GF-D8 (cell line): ENCODE measurements at regions not wholly inside any gene's neighbourhood (a gene's known extent, or its start where the extent isn't known, plus 50 kb on each side); places are given as distances from the start of the nearest gene placed in this dataset.

ENCODE experiments used
- DNase-seq: peaks from one replicate; lab custom pipeline; 2025; lab: John Stamatoyannopoulos, UW

GRCh38 chr4:23741681-23742191 is 148.1 kb downstream of the PPARGC1A start:
- DNase-seq = no peak

GRCh38 chr4:23737571-23737970 is 152.3 kb downstream of the PPARGC1A start:
- DNase-seq = no peak

DNA sequence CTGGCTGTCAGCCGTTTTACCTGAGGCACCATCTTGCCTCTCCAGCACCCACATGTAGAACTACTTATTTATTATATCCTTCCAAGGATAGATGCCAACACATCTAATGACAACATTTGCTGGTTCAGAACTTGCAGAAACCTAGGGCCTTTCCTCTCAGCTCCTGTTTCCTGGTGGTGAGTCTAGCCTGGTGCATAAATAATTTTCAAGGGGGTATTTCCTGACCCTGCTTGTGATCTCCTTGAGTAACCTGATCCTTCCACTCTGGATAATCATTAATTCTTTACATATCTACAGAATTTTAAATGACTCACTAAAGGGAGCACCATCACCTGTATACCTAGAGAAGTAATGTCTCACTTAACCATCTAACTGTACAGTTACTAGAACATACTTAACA is 153.4 kb downstream of the PPARGC1A start:
- no peak for DNase-seq

DNA sequence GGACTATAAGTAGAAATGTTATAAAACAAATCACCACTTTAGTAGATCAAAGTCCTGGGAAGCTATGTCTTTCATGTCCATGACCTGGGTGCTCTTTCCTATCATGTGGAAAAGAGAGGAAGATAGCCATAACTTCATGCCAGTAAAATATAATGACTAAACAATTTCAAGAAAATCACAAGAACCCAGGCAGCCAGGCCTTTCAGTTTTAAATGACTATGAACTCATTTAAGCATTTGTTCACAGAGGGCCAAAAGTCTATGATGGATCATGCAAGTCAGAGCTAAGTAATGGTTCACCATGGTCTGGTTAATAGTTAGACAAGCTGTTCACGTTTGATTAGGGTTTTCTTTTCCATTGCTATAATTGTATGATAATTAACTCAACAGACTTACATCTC is 155.8 kb downstream of the PPARGC1A start:
- DNase-seq = no peak

DNA sequence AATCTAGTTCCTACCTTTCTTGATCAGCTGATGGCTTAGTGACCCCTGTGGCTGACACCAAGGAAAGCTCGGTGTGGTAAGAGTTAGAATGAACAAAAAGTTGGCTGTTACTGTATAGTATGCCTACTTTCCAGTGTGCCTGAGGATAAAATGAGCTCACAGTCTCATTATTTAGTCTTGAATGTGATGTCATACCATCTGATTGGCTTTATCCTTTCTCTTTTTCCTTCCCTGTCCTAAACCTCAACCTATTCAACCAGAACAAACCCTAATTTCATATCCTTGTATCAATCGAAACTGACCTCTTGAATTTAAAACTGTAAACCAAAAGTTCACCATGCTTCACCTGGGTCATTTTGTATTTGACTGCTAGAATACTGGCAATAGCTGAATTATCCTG is 156.4 kb downstream of the PPARGC1A start:
- no peak for DNase-seq

DNA sequence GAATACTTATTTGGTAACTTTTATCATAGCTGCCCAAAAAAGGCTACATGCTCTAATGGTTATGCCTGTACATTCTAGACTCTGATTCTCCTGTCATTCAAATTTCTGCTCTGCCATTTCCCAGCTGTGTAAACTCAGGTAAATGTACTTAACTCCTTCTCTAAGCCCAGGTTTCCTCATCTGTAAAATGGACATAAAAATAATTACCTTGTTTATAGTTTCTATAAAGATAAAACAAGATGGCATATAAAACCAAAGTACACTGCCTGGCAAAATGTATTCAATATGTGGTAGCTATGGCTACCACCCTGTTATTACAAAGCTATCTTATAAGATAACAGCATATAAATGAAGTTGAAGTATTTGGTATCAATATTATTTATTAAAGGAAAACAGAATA is 158.8 kb downstream of the PPARGC1A start:
- no peak for DNase-seq

DNA sequence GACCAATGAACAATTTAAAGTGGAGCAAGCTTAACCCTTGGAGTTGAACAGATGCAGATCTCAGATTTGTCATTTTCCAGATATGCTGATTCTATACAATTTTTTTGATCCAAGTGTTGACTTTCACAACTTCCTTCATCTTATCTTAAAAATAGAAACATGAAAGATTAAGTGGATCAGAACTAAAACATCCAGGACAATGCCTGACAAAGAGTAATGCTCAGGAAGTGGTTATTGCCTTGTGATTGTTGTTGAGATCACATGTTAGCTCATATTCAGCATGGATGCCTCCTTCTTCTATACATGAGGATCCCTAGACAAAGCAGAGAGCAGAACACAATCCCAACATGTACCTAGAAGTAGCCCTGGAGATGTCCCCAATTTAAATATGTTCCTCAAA is 160.9 kb downstream of the PPARGC1A start:
- no peak for DNase-seq

DNA sequence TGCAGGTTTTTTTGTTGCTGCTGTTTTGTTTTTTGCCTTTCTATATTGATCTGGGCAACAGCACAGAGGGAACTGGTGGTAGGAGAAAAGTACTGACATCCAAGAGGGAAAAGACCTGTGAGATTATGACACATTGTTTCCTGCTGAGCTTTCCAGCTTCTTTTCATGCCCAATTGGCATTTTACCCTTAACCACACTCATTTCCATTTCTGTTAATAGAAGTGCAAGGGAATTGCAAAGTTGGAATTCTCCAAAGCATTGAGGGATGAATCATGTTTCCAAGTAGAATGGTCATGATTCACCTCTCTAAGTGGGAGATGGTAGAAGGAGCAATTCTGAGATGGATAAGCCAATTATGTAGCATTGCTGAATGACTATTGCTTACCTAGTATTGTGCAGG is 161.5 kb downstream of the PPARGC1A start:
- DNase-seq = no peak

- DNase-seq = no peak
These were observed 169.3 kb downstream of the PPARGC1A start for GRCh38 chr4:23720556-23720955.

GRCh38 chr4:23718435-23718834 is 171.4 kb downstream of the PPARGC1A start:
- no peak for DNase-seq

- DNase-seq = no peak
These were observed 172.2 kb downstream of the PPARGC1A start for GRCh38 chr4:23717528-23718248.

DNA sequence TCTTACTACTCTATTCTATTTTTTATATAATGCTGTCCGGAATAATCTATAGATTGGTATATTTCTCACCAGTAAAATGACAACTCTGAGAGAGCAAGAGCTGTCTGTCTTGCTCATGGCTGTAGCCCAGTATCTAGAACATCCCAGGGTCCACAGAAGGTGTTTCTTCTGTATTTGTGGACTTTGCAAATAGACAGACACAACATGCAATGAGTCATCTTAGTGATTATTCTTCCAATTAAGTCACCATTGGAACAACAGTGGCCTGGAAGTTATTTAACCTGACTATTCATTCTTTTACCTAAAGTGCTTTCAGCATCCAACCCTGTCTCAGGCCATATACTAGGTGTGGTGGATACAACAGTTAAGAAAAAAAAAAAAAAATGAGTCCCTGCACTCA is 179.5 kb downstream of the PPARGC1A start:
- no peak for DNase-seq

- no peak for DNase-seq
These were observed 182.2 kb downstream of the PPARGC1A start for GRCh38 chr4:23707652-23708026.

GRCh38 chr4:23706972-23707651 is 182.7 kb downstream of the PPARGC1A start:
- DNase-seq = no peak

- no peak for DNase-seq
These were observed 189.7 kb downstream of the PPARGC1A start for GRCh38 chr4:23700197-23700596.

DNA sequence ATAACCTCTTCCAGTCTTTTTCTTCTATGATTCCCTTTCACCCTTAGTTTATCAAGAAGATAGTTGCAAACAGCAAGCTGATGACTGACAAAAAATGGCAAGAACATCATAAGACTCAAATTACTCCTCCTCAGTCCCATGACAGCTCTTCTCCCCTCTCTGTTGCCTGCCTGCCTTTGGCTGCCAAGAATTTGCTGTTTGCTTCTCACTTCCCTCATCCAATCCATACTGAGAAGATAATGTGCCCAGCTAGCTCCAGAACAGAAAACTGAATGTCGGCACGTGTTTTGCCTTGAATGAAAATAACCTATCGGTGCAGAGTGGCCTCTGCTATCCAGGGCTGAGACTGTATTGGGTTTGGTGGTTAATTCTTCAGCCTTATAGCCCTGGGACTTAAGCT is 192.1 kb downstream of the PPARGC1A start:
- DNase-seq = no peak

DNA sequence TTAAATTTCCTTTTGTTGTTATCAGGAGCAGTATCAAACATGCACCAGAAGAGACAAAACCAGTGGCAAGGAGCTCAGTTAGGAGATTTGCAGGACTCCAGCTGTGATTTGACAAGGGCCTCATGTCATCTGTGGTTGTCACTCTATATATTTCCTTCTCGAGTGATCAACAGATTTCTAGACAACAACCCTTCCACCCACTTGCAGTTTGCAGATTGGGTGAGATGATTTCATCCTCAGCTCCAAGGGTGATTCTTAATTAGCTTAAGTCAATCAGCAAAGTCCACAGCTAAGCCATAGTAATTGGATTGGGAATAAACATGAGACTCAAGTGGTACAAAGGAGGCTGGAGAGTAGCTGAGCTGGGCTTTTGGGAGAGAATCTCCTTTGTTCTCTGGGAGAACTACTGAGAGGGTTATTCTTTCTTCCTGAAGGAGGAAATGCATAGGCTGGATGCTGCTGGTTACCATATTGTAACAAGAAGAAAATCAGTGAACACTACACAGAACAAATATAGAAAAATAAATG is 192.8 kb downstream of the PPARGC1A start:
- DNase-seq = no peak

DNA sequence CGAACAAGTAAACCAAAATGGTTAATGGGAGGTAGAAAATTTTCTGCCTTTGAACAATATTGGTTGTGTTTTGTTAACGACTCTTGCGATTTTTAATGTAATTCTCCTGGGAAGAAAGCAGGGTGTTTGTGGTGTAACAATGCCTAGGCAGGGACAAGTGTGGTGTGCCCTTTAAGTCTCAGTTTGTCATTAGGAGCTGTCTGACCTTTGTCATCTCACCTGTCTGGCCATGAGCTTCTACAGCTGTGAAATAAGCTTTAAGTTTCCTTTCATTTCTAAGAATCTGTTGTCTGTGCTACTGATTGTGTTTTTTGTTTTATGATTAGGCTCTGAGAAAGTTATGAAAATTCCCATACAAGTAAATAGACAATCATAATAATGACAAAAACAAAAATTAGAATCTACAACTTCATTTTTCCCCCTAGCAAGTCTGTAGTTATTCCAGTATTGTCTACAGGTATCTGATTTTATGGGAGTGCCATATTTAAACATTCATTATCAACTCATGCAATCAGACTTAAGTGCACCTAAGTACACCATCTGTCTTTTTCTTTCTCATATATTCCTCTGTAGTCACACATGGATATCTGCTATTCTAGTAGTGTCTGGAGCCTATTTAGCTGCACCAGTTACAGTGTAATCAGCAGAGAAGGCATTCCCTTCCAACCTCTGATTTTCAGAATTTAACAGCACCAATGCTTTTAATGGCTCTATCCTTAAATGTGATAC is 203.5 kb downstream of the PPARGC1A start:
- no peak for DNase-seq

DNA sequence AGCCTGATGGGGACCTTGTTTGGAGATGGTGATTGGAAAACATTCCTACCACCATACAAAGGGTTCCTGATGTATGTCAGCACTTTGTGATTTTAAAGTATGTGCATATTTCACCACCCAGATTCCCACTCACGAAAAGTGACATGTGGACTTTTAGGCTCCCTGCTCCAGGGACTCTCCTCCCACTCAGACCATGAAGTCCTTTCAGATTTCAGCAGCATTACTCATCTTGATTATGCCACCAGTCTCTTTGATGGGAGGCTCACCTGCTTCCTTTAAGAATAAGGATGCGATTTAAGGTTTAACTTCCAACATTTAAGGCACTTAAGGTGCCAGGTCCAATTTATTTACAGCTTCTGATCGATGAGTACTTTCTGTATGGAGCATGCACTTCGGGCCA is 204.4 kb downstream of the PPARGC1A start:
- no peak for DNase-seq

DNA sequence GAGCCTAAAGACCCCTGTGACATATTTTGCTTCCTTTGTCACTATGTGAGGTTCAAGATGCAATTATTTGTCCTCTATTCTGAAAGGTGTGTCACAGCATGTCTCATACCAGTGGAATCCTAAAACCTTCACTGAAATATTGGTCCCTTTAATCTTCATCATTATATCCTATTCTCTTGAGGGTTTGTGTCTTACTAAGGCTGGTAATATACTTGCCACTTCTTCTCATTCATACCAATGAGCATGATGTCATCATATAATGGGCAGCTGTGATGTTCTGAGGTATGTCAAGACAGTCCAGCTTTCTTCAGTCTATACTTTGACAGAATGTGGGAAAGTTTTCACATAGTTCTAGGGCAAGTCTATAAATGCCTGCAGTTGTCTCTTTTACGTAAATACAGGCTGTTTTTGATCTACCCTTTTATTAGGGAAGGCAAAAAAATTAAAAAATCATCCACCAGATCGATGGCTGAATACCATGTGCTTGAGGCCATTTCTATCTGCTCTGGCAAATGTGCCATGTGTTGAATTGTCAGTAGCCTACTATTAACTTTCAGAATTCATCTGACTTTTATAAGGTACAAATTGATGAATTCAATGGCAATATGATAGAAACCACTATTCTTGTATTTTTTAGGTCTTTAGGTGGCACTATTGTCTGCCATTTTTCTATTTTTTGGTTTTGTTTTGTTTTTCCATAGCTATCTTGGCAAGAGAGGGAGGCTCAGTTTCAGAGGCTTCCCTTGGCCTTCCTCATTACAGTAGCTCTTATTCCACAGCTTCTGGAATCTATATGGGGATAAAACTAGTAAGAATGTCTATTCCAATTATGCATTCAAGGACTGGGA is 209.0 kb downstream of the PPARGC1A start:
- no peak for DNase-seq

DNA sequence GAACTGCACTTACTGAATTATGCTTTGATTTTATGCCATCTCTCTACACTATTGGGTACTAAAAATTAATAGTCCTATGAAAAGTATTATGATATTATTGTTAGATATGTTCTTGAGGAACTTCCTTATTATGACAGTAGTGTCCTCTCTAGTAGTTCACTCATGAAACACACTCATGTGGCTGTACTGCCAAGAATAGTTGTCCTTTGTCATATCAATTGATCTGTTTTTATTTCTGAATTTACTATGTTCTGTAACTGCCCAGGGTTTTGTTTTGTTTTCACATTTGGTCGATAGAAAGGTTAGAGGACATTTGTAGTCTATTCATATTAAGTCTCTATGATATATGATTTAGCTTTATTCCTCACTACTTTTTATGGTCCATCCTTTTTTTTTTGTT is 215.2 kb downstream of the PPARGC1A start:
- no peak for DNase-seq

DNA sequence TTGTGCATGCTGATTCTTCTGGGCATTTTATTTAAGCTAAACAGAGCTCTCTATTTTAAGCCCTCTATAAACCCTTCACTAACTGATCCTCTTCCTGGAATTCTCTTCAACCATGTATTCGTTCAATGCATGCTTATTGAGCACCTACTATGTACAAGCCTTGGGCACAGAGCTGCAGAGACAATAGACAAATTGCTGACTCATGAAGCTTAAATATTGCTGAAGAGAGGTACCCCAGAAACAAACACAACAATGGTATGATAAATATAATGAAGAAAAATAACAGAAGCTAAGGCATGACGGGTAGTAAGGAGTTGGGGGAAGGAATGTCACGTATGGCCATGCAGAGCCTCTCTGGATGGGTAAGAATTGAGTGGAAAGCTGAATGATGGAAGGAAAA is 222.2 kb downstream of the PPARGC1A start:
- no peak for DNase-seq
